ENCODE measurements at regions not wholly inside any gene's neighbourhood (a gene's known extent, or its start where the extent isn't known, plus 50 kb on each side); places are given as distances from the start of the nearest gene placed in this dataset.

DNA sequence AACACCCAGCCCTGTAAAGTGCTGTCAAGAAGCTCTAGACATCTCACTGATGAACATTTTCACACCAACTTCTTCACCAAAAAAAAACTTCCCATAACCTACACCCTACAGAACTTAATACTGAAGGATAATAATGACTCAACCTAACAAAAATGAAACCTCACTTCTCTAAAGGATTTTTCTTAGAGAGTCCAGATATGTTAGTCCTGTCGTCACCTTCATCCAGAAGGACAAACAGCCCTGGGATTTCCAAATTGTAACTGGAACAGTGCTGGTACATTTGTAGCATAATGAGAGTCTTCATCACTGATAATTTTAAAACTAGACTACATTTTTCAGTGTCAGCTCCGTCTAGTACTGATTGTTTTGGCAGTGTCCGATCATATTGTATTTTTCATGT lies 528.6 kb upstream of the CELF2 start:
- WGBS (ENCODE audit: low lambda C conversion rate, missing lambda C conversion rate): 92% methylated on average over 3 of the region's 3 CpGs
- Histone ChIP-seq H3K4me1 (ENCODE audit: insufficient read depth) (no peaks in the 10 kb centered on the region), H4K20me1 (ENCODE audit: insufficient read depth, poor library complexity, severe bottlenecking) (no peaks in the 10 kb centered on the region), H3K4me3 (no peak overlapping the region), H3K9me3 (ENCODE audit: low read depth) (no peaks in the 10 kb centered on the region), H3K4me2 (no peak overlapping the region), H3K27ac (no peak overlapping the region), H3K9me2 (replicated peaks; ENCODE audit: insufficient read depth) (no peaks in the 10 kb centered on the region), H3K27me3 (no peaks in the 10 kb centered on the region), H3K79me2 (no peaks in the 10 kb centered on the region), H3K36me3 (replicated peaks; ENCODE audit: insufficient read depth, low read depth) (no peaks in the 10 kb centered on the region), H2AFZ (no peak overlapping the region)
- TF ChIP-seq EZH2phosphoT487 (IDR thresholded peaks at IDR 0.05; ENCODE audit: low read depth, severe bottlenecking, unreplicated experiment) (no peak), EZH2 (IDR thresholded peaks at IDR 0.05; ENCODE audit: borderline replicate concordance) (no peak)
- TF ChIP-seq, protein P1, sequence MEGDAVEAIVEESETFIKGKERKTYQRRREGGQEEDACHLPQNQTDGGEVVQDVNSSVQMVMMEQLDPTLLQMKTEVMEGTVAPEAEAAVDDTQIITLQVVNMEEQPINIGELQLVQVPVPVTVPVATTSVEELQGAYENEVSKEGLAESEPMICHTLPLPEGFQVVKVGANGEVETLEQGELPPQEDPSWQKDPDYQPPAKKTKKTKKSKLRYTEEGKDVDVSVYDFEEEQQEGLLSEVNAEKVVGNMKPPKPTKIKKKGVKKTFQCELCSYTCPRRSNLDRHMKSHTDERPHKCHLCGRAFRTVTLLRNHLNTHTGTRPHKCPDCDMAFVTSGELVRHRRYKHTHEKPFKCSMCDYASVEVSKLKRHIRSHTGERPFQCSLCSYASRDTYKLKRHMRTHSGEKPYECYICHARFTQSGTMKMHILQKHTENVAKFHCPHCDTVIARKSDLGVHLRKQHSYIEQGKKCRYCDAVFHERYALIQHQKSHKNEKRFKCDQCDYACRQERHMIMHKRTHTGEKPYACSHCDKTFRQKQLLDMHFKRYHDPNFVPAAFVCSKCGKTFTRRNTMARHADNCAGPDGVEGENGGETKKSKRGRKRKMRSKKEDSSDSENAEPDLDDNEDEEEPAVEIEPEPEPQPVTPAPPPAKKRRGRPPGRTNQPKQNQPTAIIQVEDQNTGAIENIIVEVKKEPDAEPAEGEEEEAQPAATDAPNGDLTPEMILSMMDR (IDR thresholded peaks at IDR 0.05; ENCODE audit: poor library complexity): no peak
- DNase-seq (ENCODE audit: low spot score): no peak

DNA sequence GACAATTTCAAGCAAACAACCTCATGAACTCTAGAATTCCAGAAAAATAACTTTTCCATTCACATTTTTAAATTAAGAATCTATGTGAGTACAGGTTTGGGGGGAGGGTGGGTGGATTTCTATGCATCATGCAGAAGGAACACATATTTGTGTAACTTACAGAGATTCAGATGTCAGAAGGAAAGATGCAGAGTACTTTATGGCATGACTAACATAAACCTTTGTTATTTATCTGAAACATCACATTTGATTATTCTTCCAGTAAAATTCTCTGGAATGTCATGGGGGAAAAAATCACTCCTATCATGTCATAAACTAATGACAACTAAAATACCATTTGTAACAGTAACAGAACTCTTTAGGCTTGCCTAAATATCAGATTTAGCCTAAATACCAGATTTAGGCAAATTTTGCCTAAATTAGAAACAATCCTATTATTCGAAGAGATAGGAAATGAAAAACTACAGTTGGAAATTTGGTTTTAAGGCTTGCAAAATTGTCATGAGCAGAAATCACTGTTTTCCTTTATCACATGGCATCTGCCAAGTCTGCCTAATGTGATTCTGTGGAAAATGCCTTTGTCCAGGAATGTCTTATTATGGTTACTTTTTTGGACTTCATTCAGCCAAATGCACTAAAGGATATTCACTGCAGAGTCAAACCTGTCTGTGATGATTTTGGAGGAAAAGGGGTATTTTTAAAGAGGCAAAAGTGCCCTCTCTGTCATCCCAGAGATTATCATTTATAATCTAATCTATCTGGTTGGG lies 527.7 kb upstream of the CELF2 start:
- Histone ChIP-seq H3K4me1 (ENCODE audit: insufficient read depth) (no peaks in the 10 kb centered on the region), H3K9me2 (replicated peaks; ENCODE audit: insufficient read depth) (no peaks in the 10 kb centered on the region), H2AFZ (no peak overlapping the region), H3K4me2 (no peak overlapping the region), H3K27ac (no peak overlapping the region), H3K4me3 (no peak overlapping the region), H4K20me1 (ENCODE audit: insufficient read depth, poor library complexity, severe bottlenecking) (no peaks in the 10 kb centered on the region), H3K9me3 (ENCODE audit: low read depth) (no peaks in the 10 kb centered on the region), H3K36me3 (replicated peaks; ENCODE audit: insufficient read depth, low read depth) (no peaks in the 10 kb centered on the region), H3K27me3 (no peaks in the 10 kb centered on the region), H3K79me2 (no peaks in the 10 kb centered on the region)
- 100% methylated on average over 1 of the region's 1 CpG for WGBS (ENCODE audit: low lambda C conversion rate, missing lambda C conversion rate)
- DNase-seq (ENCODE audit: low spot score): no peak
- TF ChIP-seq EZH2 (IDR thresholded peaks at IDR 0.05; ENCODE audit: borderline replicate concordance) (no peak), EZH2phosphoT487 (IDR thresholded peaks at IDR 0.05; ENCODE audit: low read depth, severe bottlenecking, unreplicated experiment) (no peak)
- TF ChIP-seq, protein P1 (IDR thresholded peaks at IDR 0.05; ENCODE audit: poor library complexity): no peak

DNA sequence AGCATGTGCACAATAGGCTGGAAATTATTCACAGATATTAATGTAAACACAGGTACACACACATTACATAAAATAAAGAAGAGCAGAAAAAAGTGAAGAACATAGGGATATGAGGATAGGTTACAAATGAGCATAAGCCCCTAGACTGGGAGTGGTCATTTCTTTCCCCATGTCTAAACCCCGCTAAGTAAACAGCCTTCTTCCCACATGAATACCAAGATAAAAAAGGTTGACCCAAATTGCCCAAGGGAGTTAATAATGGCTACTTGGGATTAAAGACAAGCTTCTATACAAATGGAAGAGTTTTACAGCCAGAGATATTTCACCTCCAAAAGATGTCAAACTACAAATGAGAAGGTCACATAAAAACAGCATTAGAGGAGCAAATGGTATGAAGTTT lies 527.1 kb upstream of the CELF2 start:
- Histone ChIP-seq H3K4me2 (no peak overlapping the region), H3K4me1 (ENCODE audit: insufficient read depth) (no peaks in the 10 kb centered on the region), H3K9me3 (ENCODE audit: low read depth) (no peaks in the 10 kb centered on the region), H3K4me3 (no peak overlapping the region), H4K20me1 (ENCODE audit: insufficient read depth, poor library complexity, severe bottlenecking) (no peaks in the 10 kb centered on the region), H3K79me2 (no peaks in the 10 kb centered on the region), H3K27me3 (no peaks in the 10 kb centered on the region), H3K27ac (no peak overlapping the region), H3K9me2 (replicated peaks; ENCODE audit: insufficient read depth) (no peaks in the 10 kb centered on the region), H3K36me3 (replicated peaks; ENCODE audit: insufficient read depth, low read depth) (no peaks in the 10 kb centered on the region), H2AFZ (no peak overlapping the region)
- 30% methylated on average over 1 of the region's 1 CpG for WGBS (ENCODE audit: low lambda C conversion rate, missing lambda C conversion rate)
- no peak for TF ChIP-seq EZH2phosphoT487 (IDR thresholded peaks at IDR 0.05; ENCODE audit: low read depth, severe bottlenecking, unreplicated experiment)
- TF ChIP-seq, protein P1 (IDR thresholded peaks at IDR 0.05; ENCODE audit: poor library complexity): no peak
- no peak for TF ChIP-seq EZH2 (IDR thresholded peaks at IDR 0.05; ENCODE audit: borderline replicate concordance)
- DNase-seq (ENCODE audit: low spot score): no peak
